ENCODE measurements at regions not wholly inside any gene's neighbourhood (a gene's known extent, or its start where the extent isn't known, plus 50 kb on each side); places are given as distances from the start of the nearest gene placed in this dataset.

GRCh38 chr10:130894471-130894870 lies 417.1 kb downstream of the TCERG1L start:
- DNase-seq = no peak

DNA sequence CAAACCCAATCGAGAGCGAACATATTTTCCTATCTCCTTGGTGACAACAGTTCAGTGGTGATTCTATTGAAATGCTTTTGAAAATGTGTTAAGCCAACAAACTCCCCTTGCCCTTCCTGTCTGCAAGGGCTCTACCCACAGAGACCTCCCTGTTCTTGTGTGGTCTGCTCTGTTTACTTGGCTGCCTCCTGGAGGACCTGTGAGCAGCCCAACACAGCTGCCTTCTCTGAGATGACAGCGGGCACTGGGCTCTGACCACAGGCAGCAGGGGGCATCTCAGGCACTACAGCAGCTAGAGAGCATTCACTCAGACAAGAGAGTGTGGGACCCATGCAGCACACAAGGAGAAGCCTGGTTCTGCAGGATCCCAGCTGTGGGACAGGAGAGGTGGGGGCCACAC lies 416.4 kb downstream of the TCERG1L start:
- DNase-seq = no peak

DNA sequence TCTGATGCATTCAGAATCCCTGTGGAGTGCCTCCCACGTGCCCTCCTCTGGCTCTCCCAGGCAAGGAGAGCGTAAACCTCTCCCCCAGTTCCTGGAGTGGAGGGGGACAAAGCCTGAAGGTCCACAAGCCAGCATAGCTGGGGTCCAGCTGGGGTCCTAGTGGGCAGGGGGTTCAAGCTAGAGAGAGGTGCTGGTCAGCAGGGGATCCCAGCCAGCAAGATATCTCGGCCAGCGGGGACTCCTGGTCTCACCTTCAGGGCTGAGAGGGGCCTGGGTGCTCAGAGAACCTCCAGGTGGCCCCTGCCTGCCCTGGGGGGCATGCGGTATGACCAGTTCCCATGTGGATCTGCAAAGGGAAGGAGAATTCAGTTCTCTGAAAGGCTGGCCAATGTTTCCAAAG lies 413.7 kb downstream of the TCERG1L start:
- no peak for DNase-seq

DNA sequence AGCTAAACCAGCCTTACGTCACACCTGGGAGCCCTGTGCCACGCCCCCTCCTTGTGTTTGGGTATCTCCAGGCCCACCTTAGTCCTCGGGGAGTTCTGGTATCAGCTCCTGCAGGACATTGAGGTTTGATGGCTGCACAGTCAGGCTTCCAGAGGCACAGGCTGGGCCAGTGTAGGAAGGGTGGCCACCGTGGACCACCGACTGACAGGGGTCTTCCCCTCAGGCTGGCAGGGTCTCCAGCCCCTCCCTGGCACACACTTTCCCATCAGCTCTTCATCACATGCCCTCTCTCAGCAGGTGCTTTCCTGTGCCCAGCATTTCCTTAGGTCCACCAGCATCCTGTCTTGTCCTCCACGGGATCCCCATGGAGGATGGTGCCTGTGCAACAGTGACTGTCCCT lies 413.1 kb downstream of the TCERG1L start:
- DNase-seq = no peak

DNA sequence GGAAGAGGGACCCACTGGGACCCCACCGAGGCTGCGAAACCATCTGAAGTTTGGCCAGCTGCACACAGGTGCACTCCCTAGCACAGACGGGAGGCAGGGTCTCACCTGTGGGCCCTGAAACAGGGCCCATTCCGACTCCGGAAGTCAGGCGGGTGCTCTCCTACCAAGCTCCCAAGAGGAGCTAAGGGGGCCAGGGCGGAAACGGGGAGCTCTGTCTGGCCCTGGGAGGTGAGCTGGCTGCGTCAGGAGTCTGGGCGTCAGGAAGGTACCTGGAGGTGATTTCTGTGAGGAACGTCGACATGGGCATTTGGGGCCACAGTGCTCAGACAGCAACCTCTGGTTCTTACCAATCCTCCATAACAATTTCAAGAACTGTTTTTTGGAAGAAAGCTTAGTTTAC lies 411.7 kb downstream of the TCERG1L start:
- no peak for DNase-seq

GRCh38 chr10:130900441-130901160 lies 410.9 kb downstream of the TCERG1L start:
- no peak for DNase-seq

GRCh38 chr10:130901311-130902165 lies 410.0 kb downstream of the TCERG1L start:
- DNase-seq = no peak

DNA sequence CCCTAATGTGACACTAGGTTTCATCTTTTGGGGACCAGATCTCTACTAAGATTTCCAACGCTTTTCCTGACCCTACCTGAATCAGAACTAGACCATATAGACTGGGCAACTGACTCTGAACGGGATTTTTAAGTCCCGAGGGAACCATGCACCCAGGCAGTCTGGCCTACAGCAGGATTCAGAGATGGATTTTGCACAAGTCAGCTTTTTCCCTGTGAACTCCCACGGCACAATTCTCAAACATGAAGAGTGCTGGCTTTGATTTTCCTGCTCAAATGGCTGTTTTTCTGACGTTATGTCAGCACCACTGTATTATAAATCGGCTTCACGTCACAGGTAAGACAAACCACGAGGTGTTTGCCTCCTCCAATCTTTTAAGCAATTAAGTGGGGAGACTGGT lies 409.1 kb downstream of the TCERG1L start:
- no peak for DNase-seq

GRCh38 chr10:130902929-130903328 lies 408.6 kb downstream of the TCERG1L start:
- DNase-seq = no peak

- DNase-seq = no peak
These were observed 406.8 kb downstream of the TCERG1L start for GRCh38 chr10:130904676-130905075.

DNA sequence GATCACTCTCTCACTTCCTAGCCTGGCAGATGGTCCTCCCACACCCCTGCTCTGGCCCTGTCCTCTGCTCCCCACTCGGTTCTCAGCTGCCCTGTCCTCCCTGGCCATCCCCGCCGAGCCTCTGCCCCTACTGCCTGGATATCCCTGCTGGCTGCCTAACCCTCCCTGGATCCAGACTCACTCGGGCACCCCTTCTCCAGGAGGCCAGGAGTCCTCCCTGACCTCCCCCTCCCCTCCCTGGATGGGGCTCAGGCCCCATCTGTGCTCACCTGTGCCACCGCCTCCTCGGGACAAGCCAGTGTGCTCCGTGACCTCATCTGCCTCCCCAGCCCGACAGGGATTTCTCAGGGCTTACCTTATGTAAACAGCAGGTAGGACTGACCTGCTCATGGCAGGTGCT lies 406.1 kb downstream of the TCERG1L start:
- DNase-seq = no peak

DNA sequence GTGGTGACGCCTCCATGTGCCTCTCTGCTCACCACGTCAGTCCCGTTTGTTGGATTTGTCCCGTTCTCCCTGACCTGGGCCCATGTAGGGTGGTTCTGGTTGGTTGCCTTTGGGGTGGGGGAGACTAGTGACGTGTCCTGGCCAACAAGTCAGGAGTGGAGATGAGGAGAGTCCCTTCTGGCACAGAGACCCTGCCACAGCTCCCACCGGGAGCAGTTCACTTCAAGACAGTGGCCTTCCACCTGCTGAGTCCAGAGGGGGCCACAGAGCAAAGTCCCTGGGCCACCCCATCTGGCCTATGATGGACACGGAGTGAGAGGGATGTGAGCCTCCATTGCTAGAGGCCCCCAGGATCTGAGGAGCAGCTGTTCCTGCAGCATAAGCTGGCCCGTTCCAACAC lies 405.6 kb downstream of the TCERG1L start:
- no peak for DNase-seq

- no peak for DNase-seq
These were observed 400.7 kb downstream of the TCERG1L start for GRCh38 chr10:130910848-130911247.

- DNase-seq = no peak
These were observed 397.7 kb downstream of the TCERG1L start for GRCh38 chr10:130913844-130914243.

DNA sequence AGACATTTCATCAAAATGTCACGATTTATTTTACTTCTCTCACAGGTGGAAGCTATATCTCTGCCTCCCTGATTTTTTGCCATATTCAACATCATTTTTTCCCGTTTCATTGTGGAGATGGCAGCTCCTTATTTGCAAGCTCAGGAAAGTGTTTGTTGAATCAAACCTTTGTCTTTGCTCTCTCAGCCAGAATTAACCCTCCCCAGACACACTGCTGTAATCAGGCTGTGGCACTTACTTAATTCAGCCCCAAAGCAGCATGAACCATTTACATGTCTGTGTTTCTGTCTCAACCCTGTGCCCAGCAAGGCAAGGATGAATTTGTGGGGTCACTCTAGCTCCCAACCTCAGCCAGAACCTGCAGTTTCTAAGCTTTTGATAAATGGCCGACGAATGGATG lies 397.2 kb downstream of the TCERG1L start:
- DNase-seq = no peak

DNA sequence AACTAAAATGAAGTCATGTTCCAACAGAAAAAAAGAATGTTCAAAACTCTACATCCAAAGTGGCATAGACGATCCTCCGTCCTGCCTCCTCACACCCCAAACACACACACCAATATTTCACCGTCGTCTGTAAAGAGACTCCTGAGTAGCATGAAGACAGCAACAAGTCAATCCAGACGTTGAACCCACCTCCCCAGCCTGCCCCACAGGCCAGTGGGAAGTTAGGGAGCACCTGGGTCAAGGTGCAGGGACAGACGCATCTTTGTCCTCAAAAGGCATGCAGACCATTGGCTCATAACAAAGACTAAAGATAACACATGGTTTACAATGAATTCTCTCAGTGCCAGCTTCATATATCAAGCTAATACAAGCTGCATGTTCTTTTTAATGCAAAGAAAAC lies 396.5 kb downstream of the TCERG1L start:
- no peak for DNase-seq

GRCh38 chr10:130921461-130921860 lies 390.1 kb downstream of the TCERG1L start:
- no peak for DNase-seq

DNA sequence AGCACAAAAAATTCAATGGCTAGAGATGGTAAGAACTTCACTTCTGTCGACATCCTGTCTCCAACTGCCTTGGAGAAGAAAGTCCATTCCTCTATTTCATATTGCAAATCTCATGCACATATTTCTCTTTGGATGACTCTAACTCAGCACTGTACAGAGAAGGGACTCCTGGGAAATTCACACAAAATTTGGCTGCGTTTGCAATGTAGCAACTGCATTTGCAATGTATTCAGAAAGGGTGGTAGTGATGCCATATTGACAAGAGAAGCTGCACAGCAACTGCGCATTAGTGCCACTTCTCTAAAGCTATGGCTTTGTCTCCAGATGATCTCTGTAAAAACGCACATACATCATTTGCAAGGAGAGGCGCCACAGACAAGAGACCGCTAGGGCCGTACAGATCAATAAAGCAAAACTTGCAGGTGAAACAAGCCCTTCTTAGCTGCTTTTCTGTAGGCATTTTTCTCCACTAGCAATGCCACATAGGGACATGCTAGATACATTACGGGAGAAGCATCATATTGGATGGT lies 389.5 kb downstream of the TCERG1L start:
- no peak for DNase-seq

DNA sequence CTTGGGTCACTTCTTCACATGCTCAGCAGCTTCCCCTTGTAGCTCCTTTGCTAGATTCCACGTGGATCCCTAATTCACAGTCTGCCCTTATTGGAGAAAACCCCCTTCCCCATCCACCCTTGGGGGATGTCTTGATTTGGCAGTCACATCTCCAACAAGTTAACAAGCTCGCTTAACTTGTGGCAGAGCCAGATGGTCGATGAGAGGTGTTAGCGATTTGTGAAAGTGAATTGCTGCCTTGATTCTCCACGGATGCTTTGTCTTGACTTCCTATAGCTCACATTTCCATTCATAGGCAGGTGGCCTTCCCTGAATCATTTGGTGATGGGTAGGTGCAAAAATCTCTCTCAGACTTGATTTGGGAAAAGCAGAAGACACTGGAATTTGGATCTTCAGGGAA lies 387.9 kb downstream of the TCERG1L start:
- DNase-seq = no peak

GRCh38 chr10:130924138-130924819 lies 387.2 kb downstream of the TCERG1L start:
- no peak for DNase-seq

- no peak for DNase-seq
These were observed 385.1 kb downstream of the TCERG1L start for GRCh38 chr10:130926442-130926841.

DNA sequence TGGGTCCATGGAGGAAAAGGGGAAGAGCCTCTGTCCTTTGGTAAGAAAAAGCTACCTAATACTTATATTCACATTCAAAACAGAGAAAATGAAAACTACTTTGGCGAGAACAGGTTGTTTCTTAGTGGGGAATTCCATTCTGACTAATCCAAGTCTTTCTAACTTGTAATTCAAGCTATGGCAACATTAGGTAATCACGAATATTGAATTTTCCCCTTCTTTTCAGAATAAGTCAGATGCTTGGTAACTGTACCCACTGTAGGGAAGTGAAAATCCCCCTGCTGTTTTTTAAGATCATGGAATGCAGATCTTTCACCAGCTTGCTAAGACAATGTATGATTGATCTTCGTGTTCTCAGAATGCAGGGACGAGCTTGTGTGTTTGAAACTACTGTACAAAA lies 384.4 kb downstream of the TCERG1L start:
- DNase-seq = no peak

- no peak for DNase-seq
These were observed 383.2 kb downstream of the TCERG1L start for GRCh38 chr10:130928306-130928705.
